ENCODE measurements at regions not wholly inside any gene's neighbourhood (a gene's known extent, or its start where the extent isn't known, plus 50 kb on each side); places are given as distances from the start of the nearest gene placed in this dataset.

- no peak overlapping the region for H3K4me3 ChIP-seq (ENCODE audit: low read depth, low read length)
- DNase-seq (ENCODE audit: low read depth) = no peak
- TF ChIP-seq CTCF (conservative IDR thresholded peaks at IDR 0.05; ENCODE audit: low read depth, low read length) = no peak
These were observed 940.1 kb upstream of the TMPRSS15 start for GRCh38 chr21:19343711-19344110.

- no peak for DNase-seq (ENCODE audit: low read depth)
- no peak for TF ChIP-seq CTCF (conservative IDR thresholded peaks at IDR 0.05; ENCODE audit: low read depth, low read length)
- H3K4me3 ChIP-seq (ENCODE audit: low read depth, low read length) = no peak overlapping the region
These were observed 946.7 kb upstream of the TMPRSS15 start for GRCh38 chr21:19350286-19350685.

- no peak for DNase-seq (ENCODE audit: low read depth)
- no peak overlapping the region for H3K4me3 ChIP-seq (ENCODE audit: low read depth, low read length)
- TF ChIP-seq CTCF (conservative IDR thresholded peaks at IDR 0.05; ENCODE audit: low read depth, low read length) = no peak
These were observed 949.7 kb upstream of the TMPRSS15 start for GRCh38 chr21:19353256-19353655.

GRCh38 chr21:19368944-19369343, 965.4 kb upstream of the TMPRSS15 start:
- TF ChIP-seq CTCF (conservative IDR thresholded peaks at IDR 0.05; ENCODE audit: low read depth, low read length) = no peak
- H3K4me3 ChIP-seq (ENCODE audit: low read depth, low read length) = no peak overlapping the region
- no peak for DNase-seq (ENCODE audit: low read depth)

GRCh38 chr21:19392390-19392789, 988.8 kb upstream of the TMPRSS15 start:
- H3K4me3 ChIP-seq (ENCODE audit: low read depth, low read length) = no peak overlapping the region
- no peak for DNase-seq (ENCODE audit: low read depth)
- no peak for TF ChIP-seq CTCF (conservative IDR thresholded peaks at IDR 0.05; ENCODE audit: low read depth, low read length)

- no peak for TF ChIP-seq CTCF (conservative IDR thresholded peaks at IDR 0.05; ENCODE audit: low read depth, low read length)
- DNase-seq (ENCODE audit: low read depth) = no peak
- no peak overlapping the region for H3K4me3 ChIP-seq (ENCODE audit: low read depth, low read length)
These were observed 996.7 kb upstream of the TMPRSS15 start for GRCh38 chr21:19400223-19400770.

GRCh38 chr21:19402870-19403269, 999.3 kb upstream of the TMPRSS15 start:
- DNase-seq (ENCODE audit: low read depth) = no peak
- TF ChIP-seq CTCF (conservative IDR thresholded peaks at IDR 0.05; ENCODE audit: low read depth, low read length) = no peak
- H3K4me3 ChIP-seq (ENCODE audit: low read depth, low read length) = no peak overlapping the region

All from epithelial cell of proximal tubule (primary cell).